ENCODE measurements at regions not wholly inside any gene's neighbourhood (a gene's known extent, or its start where the extent isn't known, plus 50 kb on each side); places are given as distances from the start of the nearest gene placed in this dataset.
"Not testable (repeated sequence)": the region's sequence is repeated elsewhere in the genome, so short reads cannot be mapped to it uniquely, and the experiment has no call there.

DNA sequence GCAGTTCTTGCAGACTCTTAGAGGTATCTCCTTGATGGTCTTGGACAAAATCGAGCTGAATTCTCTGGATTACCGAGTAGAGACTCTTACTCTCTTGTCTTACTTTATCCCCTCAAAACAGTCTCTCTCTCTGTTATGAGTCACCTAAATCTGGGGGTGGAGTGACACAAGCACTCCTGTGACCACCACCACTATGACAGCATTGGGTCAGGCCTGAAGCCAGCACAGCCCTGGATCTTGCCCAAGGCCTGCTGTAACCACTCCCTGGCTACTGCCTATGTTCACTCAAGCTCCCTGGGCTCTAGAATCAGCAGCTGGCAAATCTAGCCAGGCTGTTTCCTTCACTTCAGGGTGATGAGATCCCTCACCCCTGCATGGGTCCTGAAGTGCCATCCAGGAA, 662.5 kb downstream of the LUZP2 start:
- no peak for DNase-seq (ENCODE audit: low read depth)

DNA sequence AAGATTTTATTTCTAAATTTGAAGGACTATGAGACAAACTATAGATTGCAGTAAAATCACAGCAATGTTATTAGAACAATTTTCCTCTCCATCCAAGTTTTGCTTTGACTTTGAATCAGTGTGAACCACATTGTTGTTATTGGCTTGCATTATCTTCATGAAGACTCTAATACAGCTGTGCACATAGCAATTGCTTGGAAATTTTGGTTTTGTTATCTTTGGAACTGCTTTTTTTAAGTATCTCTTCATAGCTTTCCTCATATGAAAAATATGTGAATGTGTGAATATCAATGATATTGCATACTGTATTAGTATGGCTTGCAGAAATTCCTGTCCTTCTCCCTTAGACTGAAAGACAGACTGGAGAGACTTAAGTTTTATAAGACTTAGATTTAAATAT, 666.6 kb downstream of the LUZP2 start:
- DNase-seq (ENCODE audit: low read depth), result no peak

DNA sequence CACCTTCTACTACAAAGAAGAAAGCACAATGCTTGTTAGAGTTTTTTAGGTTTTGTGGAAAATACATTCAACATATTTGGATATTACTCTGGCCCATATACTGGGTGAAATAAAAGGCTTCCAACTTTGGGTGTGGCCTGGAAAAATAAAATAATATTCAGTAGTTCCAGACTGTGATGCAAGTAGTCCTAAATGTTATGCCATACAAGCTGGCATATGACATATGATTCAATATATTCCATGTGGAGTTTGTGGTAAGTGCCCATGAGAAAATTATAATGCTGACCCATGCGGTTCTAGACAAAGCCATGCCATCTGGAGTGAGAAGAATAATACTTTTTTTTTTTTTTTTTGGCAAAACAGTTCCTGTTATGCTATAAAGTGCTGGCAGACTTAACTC, 683.3 kb downstream of the LUZP2 start:
- DNase-seq (ENCODE audit: low read depth), result no peak

DNA sequence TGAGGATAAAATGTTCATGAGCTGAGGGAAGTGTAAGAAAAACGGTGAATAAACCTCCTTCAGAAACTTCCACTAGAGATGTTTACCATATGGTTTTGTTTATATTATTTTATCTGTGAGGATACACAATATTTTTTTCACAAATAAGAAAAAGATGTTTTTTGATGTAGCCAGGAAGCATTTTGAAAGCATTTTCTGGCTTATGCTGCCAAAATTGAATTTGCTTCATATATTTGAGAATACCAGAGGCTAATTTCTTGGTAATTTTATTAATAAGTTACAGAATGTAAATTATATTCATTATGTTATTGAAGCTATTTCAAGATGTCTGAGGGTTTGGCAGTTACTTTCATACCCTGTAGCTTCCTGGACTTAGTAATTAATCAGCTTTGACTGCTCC, 686.6 kb downstream of the LUZP2 start:
- no peak for DNase-seq (ENCODE audit: low read depth)

DNA sequence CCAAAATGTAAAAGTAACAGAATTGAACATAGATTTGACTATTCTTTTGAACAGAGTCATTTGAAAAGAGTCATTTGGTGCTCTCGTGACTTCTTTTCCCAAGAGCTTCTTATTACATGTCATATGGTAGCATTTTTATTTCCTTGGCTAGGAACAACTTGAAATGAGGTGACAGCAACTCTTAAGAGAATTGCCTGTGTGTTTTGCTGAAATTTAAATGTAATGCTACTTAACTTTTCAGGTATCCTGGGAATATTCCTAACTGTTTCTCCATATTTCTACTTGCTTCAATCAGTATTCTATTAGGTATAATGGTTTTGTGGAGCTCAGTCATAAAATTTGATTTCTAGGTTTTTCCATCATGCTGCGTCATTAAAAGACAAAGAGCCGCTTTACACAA, 700.7 kb downstream of the LUZP2 start:
- DNase-seq (ENCODE audit: low read depth), result no peak

GRCh38 chr11:25198704-25199103, 701.9 kb downstream of the LUZP2 start:
- no peak for DNase-seq (ENCODE audit: low read depth)

- no peak for DNase-seq (ENCODE audit: low read depth)
These were observed 704.1 kb downstream of the LUZP2 start for GRCh38 chr11:25200925-25201324.

DNA sequence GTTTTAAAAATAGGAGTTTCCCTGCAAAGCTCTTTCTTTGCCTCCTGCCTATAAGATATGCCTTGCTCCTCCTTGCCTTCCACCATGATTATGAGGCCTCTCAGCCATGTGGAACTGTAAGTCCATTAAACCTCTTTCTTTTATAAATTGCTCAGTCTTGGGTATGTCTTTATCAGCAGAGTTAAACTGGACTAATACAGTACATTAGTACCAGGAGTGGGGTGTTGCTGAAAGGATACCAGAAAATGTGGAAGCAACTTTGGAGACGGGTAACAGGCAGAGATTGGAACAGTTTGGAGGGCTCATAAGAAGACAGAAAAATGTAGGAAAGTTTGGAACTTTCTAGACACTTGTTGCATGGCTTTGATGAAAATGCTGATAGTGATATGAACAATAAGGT, 709.9 kb downstream of the LUZP2 start:
- no peak for DNase-seq (ENCODE audit: low read depth)

DNA sequence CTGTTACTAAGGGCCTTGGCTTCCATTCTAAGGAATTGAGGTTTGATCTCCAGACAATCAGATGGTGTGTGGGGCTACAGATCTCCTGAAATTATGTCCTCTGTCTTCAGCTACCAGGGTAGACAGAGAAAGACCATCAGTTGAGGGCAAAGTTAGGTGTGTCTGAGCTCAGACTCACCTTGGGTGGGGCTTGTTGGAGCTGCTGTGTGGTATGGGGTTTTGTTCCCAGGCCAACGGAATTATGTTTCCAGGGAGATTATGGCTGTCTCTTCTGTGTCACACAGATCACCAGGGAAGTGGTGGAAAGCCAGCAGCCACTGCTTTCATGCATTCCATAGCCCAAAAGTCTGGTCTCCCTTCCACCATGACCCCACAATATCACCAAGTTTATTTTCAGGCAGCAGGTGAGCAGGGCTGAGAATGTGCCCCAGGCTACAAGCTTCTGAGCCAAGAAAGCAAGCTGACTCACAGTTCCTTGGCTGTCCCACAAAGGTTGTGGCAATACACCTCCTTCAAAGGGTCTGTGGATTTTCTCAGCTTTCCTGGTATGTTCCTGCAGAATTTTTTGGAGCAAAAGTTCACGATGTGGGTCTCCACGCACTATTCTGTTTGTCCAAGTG, 714.9 kb downstream of the LUZP2 start:
- no peak for DNase-seq (ENCODE audit: low read depth)

DNA sequence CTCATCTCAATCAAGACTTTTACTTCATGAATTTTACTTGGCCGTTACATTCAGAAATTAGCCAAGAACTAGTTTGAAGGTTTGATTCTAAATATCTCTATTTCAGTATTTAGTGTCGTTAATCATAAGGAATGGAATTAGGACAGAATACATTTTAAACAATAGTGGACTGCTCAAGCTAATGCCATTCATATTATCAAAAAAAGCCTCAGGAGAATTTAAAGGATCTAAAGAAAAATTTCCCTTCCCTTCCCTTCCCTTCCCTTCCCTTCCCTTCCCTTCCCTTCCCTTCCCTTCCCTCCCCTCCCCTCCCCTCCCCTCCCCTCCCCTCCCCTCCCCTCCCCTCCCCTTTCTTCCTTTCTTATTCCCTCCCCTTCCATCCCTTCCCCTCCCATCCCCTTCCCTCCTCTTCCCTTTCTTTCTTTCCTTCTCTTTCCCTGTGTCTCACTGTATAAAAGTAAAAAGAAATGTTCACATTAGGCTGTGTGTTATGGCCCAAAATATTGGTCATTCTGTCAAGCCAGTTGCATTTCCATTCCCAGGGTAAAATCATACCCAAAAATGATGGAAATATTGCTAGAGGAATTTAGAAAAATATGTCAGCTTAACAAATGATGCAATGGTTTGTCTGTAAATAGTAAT, 717.8 kb downstream of the LUZP2 start:
- DNase-seq (ENCODE audit: low read depth), result no peak

GRCh38 chr11:25218036-25218435, 721.2 kb downstream of the LUZP2 start:
- DNase-seq (ENCODE audit: low read depth), result no peak

DNA sequence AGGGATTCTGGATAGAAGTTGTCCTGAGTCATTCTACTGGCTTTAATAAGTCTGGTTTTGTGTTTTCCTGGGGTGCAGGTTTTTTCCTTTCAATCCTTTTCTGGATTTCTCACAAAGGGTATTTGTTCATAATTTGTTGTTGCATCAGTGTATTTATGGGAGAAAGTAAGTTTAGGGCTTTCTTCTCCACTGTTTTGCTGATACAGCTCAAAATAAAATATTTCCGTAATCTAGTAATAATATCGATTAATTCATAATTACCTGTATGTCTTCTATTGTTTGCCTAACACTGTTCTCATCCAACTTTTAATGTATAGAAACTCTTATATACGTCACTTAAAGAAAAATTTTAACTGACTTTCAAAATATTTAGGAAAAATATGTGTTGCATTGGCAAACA, 728.2 kb downstream of the LUZP2 start:
- DNase-seq (ENCODE audit: low read depth), result no peak

DNA sequence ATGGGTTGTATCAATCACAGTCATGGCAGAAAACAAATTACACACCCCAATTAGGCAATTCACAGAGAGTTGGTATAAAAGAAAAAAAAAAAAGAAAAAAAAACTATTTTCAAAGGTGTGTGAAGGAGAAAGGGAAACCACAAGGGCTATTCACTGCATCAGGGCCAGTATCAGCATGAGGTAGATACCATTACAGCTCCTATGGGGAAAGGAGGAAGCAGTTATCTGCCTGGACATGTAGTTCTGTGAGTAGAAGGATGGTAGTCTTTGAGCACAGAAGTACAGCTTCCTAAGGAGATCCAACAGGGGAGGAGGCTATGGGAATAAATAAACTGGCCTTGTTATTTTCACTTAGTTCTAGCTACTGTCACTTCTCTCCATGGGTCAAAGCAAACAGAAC, 746.1 kb downstream of the LUZP2 start:
- DNase-seq (ENCODE audit: low read depth), result no peak

- no peak for DNase-seq (ENCODE audit: low read depth)
These were observed 747.3 kb downstream of the LUZP2 start for GRCh38 chr11:25244126-25244525.

GRCh38 chr11:25247336-25247735, 750.5 kb downstream of the LUZP2 start:
- no peak for DNase-seq (ENCODE audit: low read depth)

DNA sequence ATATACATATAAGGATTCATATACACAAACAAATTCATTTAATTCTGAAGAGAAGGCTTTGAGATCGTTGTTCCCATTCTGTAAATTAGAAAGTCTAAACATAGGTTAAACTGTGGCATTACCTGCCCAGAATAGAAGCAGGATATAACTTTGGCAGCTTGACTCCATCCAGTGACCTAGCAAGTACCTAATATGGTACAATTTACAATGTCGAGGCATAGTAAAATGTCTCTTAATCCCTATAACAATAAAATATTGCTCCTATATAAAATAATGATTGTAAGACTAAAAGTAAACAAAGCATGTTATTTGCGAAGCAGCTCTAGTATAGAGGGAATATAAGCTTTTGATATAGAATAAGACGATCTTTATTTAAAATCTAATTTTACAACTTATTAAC, 756.0 kb downstream of the LUZP2 start:
- no peak for DNase-seq (ENCODE audit: low read depth)

- not testable (repeated sequence) for DNase-seq (ENCODE audit: low read depth)
These were observed 767.0 kb downstream of the LUZP2 start for GRCh38 chr11:25263861-25264260.

GRCh38 chr11:25271301-25271700, 774.4 kb downstream of the LUZP2 start:
- DNase-seq (ENCODE audit: low read depth), result no peak

DNA sequence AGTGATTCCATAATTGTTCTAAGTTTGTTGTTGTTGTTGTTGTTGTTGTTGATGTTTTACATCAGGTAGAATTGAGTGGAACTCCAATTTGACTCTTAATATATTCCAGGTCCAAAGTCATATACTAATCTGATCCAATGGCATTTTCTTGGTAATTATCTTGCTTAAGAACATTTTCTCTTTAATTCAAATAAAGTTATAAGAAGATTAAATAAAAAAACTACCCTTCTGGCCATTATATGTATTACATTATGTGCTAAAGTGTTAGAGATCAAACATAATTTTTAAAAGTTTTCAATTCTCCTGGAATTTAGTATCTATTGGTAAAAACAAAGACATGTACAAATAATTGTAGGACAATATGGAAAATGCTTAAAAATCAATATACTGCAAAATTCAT, 775.4 kb downstream of the LUZP2 start:
- no peak for DNase-seq (ENCODE audit: low read depth)

GRCh38 chr11:25280821-25281220, 784.0 kb downstream of the LUZP2 start:
- DNase-seq (ENCODE audit: low read depth), result not testable (repeated sequence)

DNA sequence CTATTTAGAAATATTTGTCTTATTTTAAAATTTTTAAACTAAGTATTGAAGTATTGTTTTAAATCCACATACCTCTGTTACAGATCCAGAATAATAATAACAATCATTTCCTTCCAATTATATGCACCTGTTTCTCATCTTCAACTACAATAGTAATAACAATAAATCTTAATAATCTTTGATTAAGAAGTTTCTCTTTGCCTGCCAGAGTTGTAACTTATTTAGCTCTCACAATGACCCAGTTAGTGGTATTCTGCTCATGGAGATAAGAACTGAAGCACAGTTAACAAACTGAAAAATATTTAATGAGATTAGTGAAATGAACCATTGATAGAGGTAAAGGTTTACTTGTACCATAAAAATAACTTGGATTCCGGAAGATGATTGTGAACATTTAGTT, 796.3 kb downstream of the LUZP2 start:
- DNase-seq (ENCODE audit: low read depth), result no peak

DNA sequence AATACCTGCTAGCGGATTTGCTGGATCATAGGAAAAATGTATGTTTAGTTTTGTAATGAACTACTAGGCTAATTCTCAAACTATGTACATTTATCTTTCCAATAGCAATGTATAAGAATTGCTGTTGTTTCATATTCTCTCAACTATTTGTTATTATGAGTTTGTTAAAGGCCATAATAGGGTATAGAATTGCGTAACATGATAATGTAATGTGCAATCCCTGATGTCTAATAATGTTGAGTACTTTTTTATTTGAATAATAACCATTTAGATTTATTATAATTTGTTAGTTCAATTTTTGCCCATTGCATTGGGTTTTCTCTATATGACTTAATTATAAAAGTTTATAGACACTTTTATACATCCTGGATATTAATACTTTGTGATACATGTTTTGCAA, 801.6 kb downstream of the LUZP2 start:
- no peak for DNase-seq (ENCODE audit: low read depth)

DNA sequence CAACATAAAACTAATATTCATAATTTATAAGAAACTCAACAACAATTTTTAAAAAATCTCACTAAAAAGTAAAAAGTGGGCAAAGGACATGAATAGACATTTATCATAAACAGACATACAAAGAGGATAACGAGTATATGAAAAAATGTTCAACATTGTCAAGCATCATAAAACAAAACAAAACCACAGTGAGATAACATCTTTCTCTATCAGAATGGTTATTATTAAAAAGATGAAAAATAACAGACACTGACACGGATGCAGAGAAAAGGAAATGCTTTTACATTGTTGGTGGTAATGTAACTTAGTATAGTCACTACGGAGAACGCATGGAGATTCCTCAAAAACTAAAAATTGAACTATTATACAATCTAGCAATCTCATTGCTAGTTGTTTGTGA, 813.0 kb downstream of the LUZP2 start:
- DNase-seq (ENCODE audit: low read depth), result no peak

- no peak for DNase-seq (ENCODE audit: low read depth)
These were observed 820.4 kb downstream of the LUZP2 start for GRCh38 chr11:25317216-25317615.

Data from stimulated activated CD8-positive, alpha-beta memory T cell treated with anti-CD3 and anti-CD28 coated beads, Interleukin-4, amount 100 ng/mL, for 24 hours (primary cell).